ENCODE measurements at regions not wholly inside any gene's neighbourhood (a gene's known extent, or its start where the extent isn't known, plus 50 kb on each side); places are given as distances from the start of the nearest gene placed in this dataset.

GRCh38 chr5:142486581-142486980, 161.8 kb upstream of the SPRY4 start:
- Histone ChIP-seq H3K4me3 (no peak overlapping the region), H3K9me3 (peaks cover 0 to 17% (median 11%) of the 10 kb centered on the region in 8 donors), H3K36me3 (no peaks in the 10 kb centered on the region), H3K27me3 (replicated peaks in 1 of 7) (no peaks in the 10 kb centered on the region), H3K4me1 (no peaks in the 10 kb centered on the region), H3K27ac (no peak overlapping the region)
- WGBS, 5 donors = 68 to 84% (median 74%) methylated on average over 2 of the region's 2 CpGs
- TF ChIP-seq CTCF (IDR thresholded peaks at IDR 0.05 in 8 of 11, conservative IDR thresholded peaks at IDR 0.05 in 3 of 11) (no peak), POLR2AphosphoS5 (IDR thresholded peaks at IDR 0.05) (no peak), POLR2A (IDR thresholded peaks at IDR 0.05) (no peak)
- no peak for DNase-seq
- intact Hi-C loops (cut with DNase I; ENCODE audit: low total_unique reads) = no loop called here

DNA sequence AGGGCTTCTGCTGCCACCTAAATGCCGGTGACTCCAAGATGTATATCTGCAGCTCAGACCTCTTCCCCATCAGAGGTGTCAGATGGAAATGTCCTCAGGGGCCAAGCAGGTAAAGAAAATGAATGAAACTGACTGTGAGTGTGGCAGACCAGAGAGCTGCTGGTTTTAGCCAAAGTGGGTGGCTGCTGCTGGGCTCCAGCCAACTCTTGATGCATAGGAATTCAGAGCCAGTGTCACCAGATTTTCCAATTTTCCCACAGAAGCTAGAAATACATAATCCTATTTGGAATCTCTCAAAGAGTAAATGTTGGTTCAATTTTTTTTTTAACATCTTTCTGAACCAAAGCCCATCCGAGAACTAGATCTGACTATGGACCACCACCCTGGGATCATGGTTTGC, 161.2 kb upstream of the SPRY4 start:
- WGBS, 5 donors = 54 to 96% (median 91%) methylated on average over 2 of the region's 2 CpGs
- no peaks in the 10 kb centered on the region for H3K27me3 ChIP-seq (replicated peaks in 1 of 7)
- DNase-seq = no peak
- H3K4me1 ChIP-seq = no peaks in the 10 kb centered on the region
- intact Hi-C loops (cut with DNase I; ENCODE audit: low total_unique reads) = no loop called here
- no peak overlapping the region for H3K27ac ChIP-seq
- no peak for TF ChIP-seq CTCF (IDR thresholded peaks at IDR 0.05 in 8 of 11, conservative IDR thresholded peaks at IDR 0.05 in 3 of 11)
- no peak for TF ChIP-seq POLR2AphosphoS5 (IDR thresholded peaks at IDR 0.05)
- no peak for TF ChIP-seq POLR2A (IDR thresholded peaks at IDR 0.05)
- H3K9me3 ChIP-seq = peaks cover 0 to 17% (median 11%) of the 10 kb centered on the region in 8 donors
- no peaks in the 10 kb centered on the region for H3K36me3 ChIP-seq
- no peak overlapping the region for H3K4me3 ChIP-seq

GRCh38 chr5:142484821-142485387, 160.1 kb upstream of the SPRY4 start:
- H3K9me3 ChIP-seq = peaks cover 0 to 17% (median 11%) of the 10 kb centered on the region in 8 donors
- peaks cover 0 to 5% (median 0%) of the 10 kb centered on the region in 7 donors for H3K27me3 ChIP-seq (replicated peaks in 1 of 7)

GRCh38 chr5:142482207-142482606, 157.4 kb upstream of the SPRY4 start:
- H3K27ac ChIP-seq = no peak overlapping the region
- H3K4me3 ChIP-seq = no peak overlapping the region
- intact Hi-C loops (cut with DNase I; ENCODE audit: low total_unique reads) = no loop called here
- no peak for DNase-seq
- WGBS, 5 donors = 64 to 92% (median 84%) methylated on average over 2 of the region's 2 CpGs
- H3K9me3 ChIP-seq = peaks cover 0 to 29% (median 22%) of the 10 kb centered on the region in 8 donors
- TF ChIP-seq POLR2A (IDR thresholded peaks at IDR 0.05) (no peak), CTCF (IDR thresholded peaks at IDR 0.05 in 8 of 11, conservative IDR thresholded peaks at IDR 0.05 in 3 of 11) (no peak), POLR2AphosphoS5 (IDR thresholded peaks at IDR 0.05) (no peak)
- H3K4me1 ChIP-seq = no peaks in the 10 kb centered on the region
- H3K36me3 ChIP-seq = no peaks in the 10 kb centered on the region
- H3K27me3 ChIP-seq (replicated peaks in 1 of 7) = peaks cover 0 to 13% (median 0%) of the 10 kb centered on the region in 7 donors

More at GRCh38 chr5:142484821-142485387, 160.1 kb upstream of the SPRY4 start:
- Histone ChIP-seq H3K27ac (no peak overlapping the region), H3K4me1 (no peaks in the 10 kb centered on the region), H3K4me3 (no peak overlapping the region), H3K36me3 (no peaks in the 10 kb centered on the region)
- no peak for DNase-seq
- WGBS, 5 donors = 73 to 100% (median 82%) methylated on average over 1 to 2 of the region's 2 CpGs
- no peak for TF ChIP-seq POLR2AphosphoS5 (IDR thresholded peaks at IDR 0.05)
- TF ChIP-seq CTCF (IDR thresholded peaks at IDR 0.05 in 8 of 11, conservative IDR thresholded peaks at IDR 0.05 in 3 of 11) = no peak
- intact Hi-C loops (cut with DNase I; ENCODE audit: low total_unique reads) = no loop called here
